ENCODE measurements at regions not wholly inside any gene's neighbourhood (a gene's known extent, or its start where the extent isn't known, plus 50 kb on each side); places are given as distances from the start of the nearest gene placed in this dataset.

- TF ChIP-seq POLR2A (IDR thresholded peaks at IDR 0.05) (no peak), CTCF (IDR thresholded peaks at IDR 0.05) (no peak)
These were observed 183.8 kb upstream of the CWC22 start for GRCh38 chr2:180190851-180191250.
